GM12878 (cell line): ENCODE measurements at regions not wholly inside any gene's neighbourhood (a gene's known extent, or its start where the extent isn't known, plus 50 kb on each side); places are given as distances from the start of the nearest gene placed in this dataset.
"Not testable (repeated sequence)": the region's sequence is repeated elsewhere in the genome, so short reads cannot be mapped to it uniquely, and the experiment has no call there.

ENCODE experiments used
- BHLHE40 ChIP-seq, 2 experiments: fragments of 450-650 bp in 1 of 2; IDR thresholded peaks; 2 replicates each; pipeline ENCODE4 v1.6.1; 2011 to 2017; ENCODE audit warnings: low read depth in 2 of 2, borderline replicate concordance in 1 of 2, improper control_type of control experiment in 1 of 2, low read length in 1 of 2, mild to moderate bottlenecking in 1 of 2
- GABPA ChIP-seq: IDR thresholded peaks from 2 replicates; pipeline ENCODE4 v1.6.1; 2014; ENCODE audit warnings: antibody characterized with exemption, low read depth, mild to moderate bottlenecking, inconsistent platforms
- JUNB ChIP-seq: IDR thresholded peaks from 2 replicates; pipeline ENCODE4 v1.6.1; 2016; ENCODE audit warnings: antibody characterized with exemption, mild to moderate bottlenecking
- POLR2AphosphoS2 ChIP-seq: IDR thresholded peaks from 2 replicates; pipeline ENCODE4 v1.6.1; 2011; ENCODE audit warnings: low read depth, mild to moderate bottlenecking, low read length, improper control_type of control experiment, moderate library complexity
- POLR2AphosphoS5 ChIP-seq: IDR thresholded peaks from 2 replicates; pipeline ENCODE4 v1.6.1; 2011; ENCODE audit warnings: mild to moderate bottlenecking, low read length, inconsistent platforms
- RAD21 ChIP-seq: IDR thresholded peaks from 2 replicates; pipeline ENCODE4 v1.6.1; 2011; ENCODE audit warnings: mild to moderate bottlenecking, low read depth, low read length, moderate library complexity; ENCODE audit not compliant: insufficient read depth
- RAD51 ChIP-seq: fragments of 450-650 bp; IDR thresholded peaks from 2 replicates; pipeline ENCODE4 v1.6.1; 2016; ENCODE audit warnings: moderate library complexity, mild to moderate bottlenecking, inconsistent platforms
- RB1 ChIP-seq: fragments of 450-650 bp; formaldehyde crosslinking; IDR thresholded peaks from 2 replicates; pipeline ENCODE4 v1.6.1; 2017; ENCODE audit warnings: mild to moderate bottlenecking, borderline replicate concordance
- TBL1XR1 ChIP-seq: IDR thresholded peaks from 2 replicates; pipeline ENCODE4 v1.6.1; 2012; ENCODE audit warnings: low read depth, low read length, improper control_type of control experiment
- ZNF274 ChIP-seq: IDR thresholded peaks from one replicate; pipeline ENCODE4 v1.8.0; 2011; ENCODE audit not compliant: insufficient read length, insufficient read depth
- TF ChIP-seq, protein P1 (sequence below): fragments of 450-650 bp; IDR thresholded peaks from 2 replicates; pipeline ENCODE4 v1.6.1; 2014; ENCODE audit warnings: mild to moderate bottlenecking
- TF ChIP-seq, protein P2 (sequence below), 3 experiments: IDR thresholded peaks in 2 of 3; conservative IDR thresholded peaks in 1 of 3; 2 replicates each; pipeline ENCODE4 v1.5.1; 2011; ENCODE audit warnings: low read depth in 3 of 3, low read length in 3 of 3, mild to moderate bottlenecking in 3 of 3, control low read depth in 2 of 3, moderate library complexity in 2 of 3, inconsistent platforms in 1 of 3, mixed read lengths in 1 of 3; ENCODE audit not compliant: control insufficient read depth in 2 of 3, insufficient read depth in 1 of 3; ENCODE audit errors: extremely low read depth in 1 of 3
- TF ChIP-seq, protein P3 (sequence below): IDR thresholded peaks from 2 replicates; pipeline ENCODE4 v1.6.1; 2012; ENCODE audit warnings: low read length, inconsistent platforms

DNA sequence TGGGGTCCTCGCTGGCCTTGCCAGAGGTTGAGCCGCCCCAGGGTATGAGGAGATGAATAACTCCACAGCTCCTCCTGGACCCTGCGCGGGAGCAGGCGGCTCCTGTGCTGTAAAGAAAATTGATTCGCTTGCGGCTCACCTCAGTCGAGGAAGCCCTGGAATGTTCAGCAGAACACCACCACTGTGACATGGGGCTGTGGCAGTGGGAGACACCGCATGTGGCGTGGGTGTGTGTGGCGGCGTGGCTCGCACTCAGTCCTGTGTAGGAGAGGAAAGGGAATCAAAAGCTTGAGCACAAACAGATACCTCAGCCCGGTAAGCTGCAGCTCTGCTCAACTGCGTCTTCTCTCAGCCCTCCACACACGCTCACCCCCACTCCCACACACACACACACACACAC lies 295.9 kb upstream of the ADGRL2 start:
- TF ChIP-seq GABPA; RAD21; BHLHE40 (IDR thresholded peaks at IDR 0.05; ENCODE audit: borderline replicate concordance in 1 of 2, low read depth in 2 of 2, low read length in 1 of 2); POLR2AphosphoS5; ZNF274; POLR2AphosphoS2; JUNB; TBL1XR1; RAD51; RB1: not testable (repeated sequence)
- TF ChIP-seq, protein P1, sequence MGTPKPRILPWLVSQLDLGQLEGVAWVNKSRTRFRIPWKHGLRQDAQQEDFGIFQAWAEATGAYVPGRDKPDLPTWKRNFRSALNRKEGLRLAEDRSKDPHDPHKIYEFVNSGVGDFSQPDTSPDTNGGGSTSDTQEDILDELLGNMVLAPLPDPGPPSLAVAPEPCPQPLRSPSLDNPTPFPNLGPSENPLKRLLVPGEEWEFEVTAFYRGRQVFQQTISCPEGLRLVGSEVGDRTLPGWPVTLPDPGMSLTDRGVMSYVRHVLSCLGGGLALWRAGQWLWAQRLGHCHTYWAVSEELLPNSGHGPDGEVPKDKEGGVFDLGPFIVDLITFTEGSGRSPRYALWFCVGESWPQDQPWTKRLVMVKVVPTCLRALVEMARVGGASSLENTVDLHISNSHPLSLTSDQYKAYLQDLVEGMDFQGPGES: not testable (repeated sequence)
- TF ChIP-seq, protein P2, sequence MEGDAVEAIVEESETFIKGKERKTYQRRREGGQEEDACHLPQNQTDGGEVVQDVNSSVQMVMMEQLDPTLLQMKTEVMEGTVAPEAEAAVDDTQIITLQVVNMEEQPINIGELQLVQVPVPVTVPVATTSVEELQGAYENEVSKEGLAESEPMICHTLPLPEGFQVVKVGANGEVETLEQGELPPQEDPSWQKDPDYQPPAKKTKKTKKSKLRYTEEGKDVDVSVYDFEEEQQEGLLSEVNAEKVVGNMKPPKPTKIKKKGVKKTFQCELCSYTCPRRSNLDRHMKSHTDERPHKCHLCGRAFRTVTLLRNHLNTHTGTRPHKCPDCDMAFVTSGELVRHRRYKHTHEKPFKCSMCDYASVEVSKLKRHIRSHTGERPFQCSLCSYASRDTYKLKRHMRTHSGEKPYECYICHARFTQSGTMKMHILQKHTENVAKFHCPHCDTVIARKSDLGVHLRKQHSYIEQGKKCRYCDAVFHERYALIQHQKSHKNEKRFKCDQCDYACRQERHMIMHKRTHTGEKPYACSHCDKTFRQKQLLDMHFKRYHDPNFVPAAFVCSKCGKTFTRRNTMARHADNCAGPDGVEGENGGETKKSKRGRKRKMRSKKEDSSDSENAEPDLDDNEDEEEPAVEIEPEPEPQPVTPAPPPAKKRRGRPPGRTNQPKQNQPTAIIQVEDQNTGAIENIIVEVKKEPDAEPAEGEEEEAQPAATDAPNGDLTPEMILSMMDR (IDR thresholded peaks at IDR 0.05 in 2 of 3, conservative IDR thresholded peaks at IDR 0.05 in 1 of 3; ENCODE audit: control insufficient read depth in 2 of 3, extremely low read depth in 1 of 3, insufficient read depth in 1 of 3, low read depth in 3 of 3, low read length in 3 of 3): not testable (repeated sequence)
- TF ChIP-seq, protein P3, sequence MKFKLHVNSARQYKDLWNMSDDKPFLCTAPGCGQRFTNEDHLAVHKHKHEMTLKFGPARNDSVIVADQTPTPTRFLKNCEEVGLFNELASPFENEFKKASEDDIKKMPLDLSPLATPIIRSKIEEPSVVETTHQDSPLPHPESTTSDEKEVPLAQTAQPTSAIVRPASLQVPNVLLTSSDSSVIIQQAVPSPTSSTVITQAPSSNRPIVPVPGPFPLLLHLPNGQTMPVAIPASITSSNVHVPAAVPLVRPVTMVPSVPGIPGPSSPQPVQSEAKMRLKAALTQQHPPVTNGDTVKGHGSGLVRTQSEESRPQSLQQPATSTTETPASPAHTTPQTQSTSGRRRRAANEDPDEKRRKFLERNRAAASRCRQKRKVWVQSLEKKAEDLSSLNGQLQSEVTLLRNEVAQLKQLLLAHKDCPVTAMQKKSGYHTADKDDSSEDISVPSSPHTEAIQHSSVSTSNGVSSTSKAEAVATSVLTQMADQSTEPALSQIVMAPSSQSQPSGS: not testable (repeated sequence)
